GM19455 (cell line): ENCODE measurements at regions not wholly inside any gene's neighbourhood (a gene's known extent, or its start where the extent isn't known, plus 50 kb on each side); places are given as distances from the start of the nearest gene placed in this dataset.

Experiments used
- ATAC-seq: cut with Tn5 transposase; IDR thresholded peaks from one replicate; pipeline ENCODE4 v1.9.1; 2021; ENCODE audit not compliant: unreplicated experiment

DNA sequence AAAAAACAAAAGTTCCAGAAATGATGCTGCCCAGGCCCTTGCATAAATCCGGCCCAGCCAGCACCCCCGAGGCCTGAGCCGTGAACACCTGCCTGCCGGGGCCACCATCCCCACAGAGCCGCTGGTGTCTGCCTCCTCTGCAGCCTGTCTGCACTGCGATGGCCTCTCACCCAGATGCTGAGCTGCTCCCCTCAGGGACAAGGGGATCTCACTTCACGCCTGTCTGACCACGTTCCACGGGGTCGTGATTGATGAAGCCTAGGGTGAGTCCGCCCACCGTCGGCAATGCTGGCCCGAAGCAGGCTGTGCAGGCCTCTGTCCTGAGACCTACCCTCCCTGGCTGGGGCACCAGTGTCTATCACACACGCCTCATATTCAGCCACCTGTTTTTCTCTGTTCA lies 444.2 kb downstream of the EIPR1 start:
- no peak for ATAC-seq

DNA sequence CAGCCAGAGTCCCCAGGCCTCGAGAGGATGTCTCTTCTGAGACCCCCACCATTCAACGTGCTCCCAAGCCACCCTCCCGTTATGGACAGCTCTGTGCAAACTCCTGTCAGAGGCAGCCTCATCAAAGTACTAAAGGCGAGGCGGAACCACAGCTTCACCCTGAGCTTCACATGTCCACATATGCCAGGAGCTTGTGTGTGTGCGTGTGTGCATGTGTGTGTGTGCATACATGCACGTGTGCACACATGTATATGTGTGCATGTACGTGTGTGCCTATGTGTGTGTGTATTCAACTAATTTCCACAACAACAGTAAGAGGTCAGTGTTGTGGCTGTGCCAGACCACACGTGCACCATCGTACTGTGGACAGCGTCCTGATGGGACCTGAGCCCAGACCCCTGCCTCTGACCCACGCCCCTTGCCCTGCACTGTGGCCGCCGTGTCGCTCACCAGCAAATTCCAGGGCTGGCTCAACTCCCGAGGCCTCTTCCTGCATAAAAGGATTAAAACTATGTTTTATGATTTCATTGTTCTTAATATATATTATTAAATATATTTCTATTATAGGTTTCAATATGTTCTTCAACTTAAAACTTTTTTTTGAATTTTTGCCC lies 444.8 kb downstream of the EIPR1 start:
- no peak for ATAC-seq

DNA sequence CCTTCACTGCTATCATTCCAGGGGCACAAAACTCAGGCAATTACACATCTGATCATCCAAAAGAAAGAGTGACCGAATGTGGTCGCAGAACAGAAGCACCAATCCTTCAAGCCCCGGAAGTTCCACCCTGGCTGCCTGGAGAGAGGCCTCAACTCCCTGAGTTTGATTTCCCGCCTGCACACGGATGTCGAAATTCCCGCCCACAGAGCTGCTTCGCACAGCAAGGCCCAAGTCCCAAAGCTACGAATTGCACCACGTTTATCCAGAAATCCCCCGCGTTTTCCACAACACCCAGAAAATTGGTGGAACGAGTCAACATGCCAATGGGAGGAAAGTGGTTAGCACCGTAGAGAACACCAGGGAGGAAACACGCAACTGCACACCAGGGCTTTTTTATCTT lies 445.4 kb downstream of the EIPR1 start:
- no peak for ATAC-seq

DNA sequence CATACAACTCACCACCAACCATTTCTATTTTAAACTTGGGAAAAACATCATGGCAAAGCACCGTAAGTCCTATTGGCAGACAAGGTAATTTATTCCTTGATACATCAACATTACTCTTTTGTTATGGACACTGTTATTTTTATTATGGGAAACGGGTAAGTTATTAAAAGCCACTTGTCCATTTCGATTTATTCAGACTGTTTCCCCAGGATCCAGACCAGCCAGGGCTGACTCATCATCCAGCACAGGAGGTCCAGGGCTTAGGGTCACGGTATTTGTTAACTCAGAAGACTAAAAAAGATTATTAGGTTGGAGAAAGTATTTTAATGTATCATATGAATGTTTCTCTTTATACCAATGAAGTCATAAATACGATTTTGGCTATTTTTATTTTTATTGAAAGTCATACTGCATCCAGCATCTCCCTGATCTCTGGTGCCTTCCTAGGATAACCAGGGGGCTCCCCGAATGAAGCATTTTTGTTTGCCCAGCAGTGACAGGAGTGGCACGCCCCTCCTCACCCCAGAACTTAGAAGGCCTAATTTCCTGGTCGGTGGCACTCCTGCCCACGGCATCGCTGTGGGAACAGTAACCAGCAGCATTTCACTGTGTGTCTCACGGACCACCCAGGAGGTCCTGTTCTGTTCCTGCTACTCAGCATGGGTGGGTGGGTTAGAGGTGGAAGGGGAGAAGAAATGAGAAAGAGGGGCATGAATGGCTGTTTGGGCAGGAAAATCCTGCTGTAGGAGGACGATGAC lies 446.1 kb downstream of the EIPR1 start:
- ATAC-seq, result no peak

DNA sequence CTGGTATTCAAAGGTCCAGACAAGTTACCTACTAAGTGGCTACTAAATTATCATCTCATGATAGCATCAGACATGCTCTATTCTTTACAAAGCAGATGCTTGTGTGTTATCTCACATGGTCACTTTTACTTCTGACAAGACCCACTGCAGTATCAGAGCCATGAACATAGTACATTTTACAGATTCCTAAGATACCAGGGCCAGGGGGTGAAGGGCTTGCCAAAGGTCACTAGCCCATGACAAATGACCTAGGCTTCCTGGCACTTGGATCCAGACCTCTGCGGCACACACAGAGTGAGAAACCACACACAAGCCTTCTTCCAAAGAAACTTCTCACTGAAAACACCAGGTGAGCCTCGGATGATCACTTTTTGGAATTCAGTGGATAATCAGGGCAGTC lies 446.8 kb downstream of the EIPR1 start:
- ATAC-seq, result no peak

DNA sequence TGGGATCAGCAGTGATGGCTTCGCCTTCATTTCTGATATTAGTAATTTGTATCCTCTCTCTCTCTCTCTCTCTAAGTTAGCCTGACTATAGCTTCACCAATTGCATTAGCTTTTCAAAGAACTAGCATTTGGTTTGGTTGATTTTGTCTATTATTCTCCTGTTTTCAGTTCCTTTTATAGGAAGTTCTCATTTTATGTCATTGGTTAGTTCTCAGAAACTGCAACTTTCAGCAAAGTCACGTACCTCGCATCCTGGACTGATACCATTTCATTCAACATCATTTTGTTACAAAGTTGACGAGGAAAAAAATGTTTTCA lies 450.8 kb downstream of the EIPR1 start:
- peak; percentile 60 for ATAC-seq

DNA sequence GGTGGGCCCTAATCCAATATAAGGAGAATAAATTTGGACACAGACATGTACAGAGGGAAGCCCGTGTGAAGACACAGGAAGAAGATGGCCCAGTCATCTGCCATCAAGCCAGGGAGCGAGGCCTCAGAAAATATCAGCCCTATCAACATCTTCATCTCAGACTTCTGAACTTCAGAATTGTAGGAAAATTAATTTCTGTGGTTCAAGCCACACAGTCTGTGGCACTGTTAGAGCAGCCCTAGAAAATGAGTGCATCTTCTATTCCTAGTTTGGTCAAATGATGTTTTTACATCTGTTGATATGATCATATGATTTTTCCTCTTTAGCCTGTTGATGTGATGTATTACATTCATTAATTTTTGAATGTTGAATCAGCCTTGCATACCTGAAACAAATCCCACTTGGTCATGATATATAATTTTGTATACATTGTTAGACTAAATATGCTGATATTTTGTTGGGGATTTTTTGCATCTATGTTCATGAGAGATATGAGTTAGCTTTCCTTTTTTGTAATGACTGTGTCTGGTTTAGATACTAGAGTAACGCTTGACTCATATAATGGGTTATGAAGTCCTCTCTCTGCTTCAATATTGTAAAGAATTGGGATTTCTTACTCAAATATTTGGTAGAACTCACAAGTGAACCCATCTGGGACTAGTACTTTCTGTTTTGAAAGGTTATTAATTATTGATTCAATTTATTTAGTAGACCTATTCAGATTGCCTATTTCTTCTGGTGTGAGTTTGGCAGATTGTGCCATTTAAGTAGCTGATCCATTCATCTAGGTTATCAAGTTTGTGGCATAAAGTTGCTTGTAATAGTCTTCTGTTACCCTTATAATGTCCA lies 451.4 kb downstream of the EIPR1 start:
- peak; percentile 77 for ATAC-seq

DNA sequence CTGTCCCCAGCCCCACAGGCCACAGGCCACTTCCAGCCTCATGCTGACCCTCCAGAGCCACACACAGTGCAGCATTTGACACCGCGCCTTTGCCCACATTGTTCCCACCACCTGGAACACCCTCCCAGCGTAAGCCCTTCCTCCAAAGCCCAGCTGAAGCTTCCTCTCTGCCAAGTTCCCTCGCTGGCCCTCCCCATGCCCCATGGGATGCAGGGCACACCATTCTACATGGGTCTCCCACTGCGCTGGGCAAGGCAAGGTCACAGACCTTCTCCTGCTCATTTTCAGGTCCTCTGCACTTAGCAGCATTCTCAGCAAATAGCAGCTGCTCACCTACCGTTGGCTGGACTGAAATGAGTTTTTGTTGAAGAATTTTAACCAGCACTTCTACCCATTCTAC lies 455.5 kb downstream of the EIPR1 start:
- ATAC-seq, result no peak

DNA sequence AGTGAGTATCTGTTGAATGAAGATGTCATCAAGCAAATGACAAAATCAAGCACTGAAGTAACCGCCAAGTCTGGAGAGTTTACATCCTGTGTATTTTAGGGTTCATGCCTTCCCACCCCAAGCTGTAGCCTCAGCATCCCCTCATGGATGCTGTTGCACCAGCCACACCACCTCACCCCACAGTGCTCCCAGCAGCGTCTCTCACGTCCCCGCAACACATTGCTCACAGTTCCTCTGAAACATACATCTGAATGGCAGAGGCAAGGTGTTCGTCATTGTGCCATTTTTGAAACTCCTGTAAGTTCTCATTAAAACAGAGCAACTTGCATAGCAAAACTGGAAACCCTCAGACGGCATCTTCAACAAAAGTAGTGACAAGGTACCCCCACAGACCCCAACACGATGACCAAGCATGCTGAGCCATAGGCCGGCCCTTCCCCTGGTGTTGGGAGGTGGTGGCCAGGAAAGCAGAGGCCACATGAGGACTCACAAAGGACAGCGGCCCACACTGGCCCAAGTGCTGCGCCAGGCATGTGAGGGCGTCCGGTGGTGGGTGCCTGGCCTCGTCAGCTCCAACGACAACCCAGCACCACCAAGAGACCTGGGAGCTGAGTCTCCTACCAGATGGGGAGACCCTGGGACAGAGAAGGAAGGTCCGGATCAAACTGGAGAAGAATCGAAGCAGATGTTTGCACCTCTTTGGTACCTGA lies 456.5 kb downstream of the EIPR1 start:
- ATAC-seq, result no peak

DNA sequence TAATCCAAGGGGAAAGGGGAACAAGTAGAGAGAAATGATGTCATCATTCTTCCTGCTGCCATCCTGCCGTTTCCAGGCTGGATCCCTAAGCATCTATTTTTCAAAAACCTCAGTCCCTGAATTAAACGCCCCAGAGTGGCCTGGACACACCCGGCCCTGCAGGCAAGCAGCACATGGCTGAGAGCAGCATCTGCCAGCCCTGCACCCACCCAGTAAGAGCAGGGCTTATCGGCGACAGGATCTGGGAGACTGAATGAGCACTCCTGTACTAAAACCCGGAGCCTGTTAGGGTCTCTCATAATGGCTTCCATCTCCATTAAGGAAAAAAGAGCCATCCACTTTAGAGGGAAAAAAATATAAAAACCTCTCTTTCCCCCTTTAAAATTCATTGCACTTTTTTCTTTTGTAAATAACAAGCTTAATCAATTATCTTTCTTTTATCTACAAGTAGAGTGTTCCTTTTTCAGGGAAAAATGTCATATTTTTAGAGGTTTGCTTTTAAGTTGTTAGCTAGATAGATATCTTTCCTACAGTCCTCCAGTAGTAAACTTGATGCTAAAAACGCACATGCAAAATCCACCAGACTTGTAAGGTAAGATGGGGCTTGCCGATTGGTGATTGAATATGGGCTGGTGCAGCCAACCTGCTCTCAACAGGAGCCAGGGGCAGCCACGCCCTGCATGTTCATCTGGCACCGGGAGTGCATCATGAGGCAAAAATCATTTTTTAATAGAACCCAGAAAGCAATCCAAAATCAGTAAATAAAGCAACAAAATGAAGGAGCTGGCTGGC lies 457.8 kb downstream of the EIPR1 start:
- ATAC-seq, result no peak

DNA sequence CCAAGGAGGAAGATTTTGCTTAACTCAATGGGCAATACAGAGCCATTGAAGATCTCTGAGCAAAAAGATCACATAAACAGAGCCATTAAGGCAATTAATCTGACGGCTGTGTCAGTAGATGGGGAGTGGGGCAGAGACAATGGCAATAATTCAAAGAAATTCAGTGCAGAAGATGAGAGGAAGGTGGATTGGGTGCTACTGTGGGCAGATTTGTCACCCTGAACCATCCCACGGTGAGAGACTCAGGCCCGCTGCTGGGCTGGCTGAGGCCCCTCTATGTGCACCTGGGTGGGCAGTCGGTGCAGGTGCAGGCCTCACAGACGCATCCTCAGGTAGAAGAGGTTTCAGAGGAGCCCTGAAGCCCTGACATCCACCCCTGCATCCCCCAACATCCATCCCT lies 458.6 kb downstream of the EIPR1 start:
- ATAC-seq, result no peak

DNA sequence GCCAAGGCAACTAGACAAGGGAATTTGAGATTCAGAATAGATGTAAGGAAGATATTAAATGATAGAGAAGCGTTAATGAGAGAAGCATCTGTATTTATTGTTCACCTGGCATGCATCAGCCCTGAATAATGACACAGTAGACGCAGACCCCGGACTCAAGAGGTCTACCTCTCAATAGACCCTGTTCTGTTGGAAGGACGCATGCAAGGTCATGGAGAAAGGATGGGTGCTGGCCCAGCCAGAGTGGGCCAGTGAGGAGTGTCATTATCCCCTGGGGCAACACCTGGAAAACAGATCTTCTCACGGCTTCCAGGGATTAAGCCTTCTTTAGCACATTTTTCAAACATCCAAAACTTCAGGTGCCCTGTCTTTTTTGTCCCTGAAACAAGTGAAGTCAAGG lies 461.0 kb downstream of the EIPR1 start:
- ATAC-seq, result no peak

DNA sequence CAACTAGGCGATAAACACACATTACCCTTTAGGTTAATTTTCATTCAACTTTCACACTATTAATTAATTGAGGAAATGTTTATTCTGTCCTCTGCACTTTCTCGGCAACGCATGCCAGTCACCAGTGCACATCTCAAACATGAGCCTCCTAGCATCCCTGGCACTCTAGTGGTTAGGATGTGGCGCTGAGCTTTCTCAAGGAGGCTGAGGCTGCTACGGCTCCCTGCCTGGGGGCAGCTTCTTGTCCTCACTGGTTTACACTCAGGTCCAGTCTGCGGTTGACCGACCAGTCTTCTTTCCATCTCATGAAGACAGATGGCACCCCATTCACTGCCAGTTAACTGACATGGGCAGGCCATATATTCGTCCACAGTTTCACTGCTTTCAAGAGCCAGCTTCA lies 463.4 kb downstream of the EIPR1 start:
- ATAC-seq, result no peak

DNA sequence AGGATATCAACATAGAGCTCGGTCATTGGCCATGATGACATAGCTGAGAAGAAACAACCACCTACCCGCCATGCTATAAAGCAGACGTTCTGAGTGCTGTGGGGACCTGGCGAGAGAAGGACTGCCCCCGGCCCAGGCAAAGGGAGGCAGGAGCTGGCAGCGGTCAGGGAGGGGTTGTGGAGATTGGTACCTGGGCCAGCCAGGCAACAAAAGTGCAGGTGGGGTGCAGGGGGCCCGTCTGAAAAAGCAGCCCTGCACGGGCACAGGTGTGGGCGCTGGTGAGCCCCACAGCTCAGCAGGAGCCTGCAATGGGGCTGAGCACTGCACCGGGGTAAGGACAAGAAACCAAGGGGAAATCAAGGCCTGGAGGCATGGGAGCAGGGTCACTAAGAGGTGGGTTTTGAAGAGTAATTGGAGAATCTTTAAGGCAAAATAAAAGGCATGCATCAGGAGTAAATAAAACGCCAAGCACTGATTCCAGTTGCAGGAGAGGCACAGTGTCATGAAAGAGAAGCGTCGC lies 464.0 kb downstream of the EIPR1 start:
- no peak for ATAC-seq

DNA sequence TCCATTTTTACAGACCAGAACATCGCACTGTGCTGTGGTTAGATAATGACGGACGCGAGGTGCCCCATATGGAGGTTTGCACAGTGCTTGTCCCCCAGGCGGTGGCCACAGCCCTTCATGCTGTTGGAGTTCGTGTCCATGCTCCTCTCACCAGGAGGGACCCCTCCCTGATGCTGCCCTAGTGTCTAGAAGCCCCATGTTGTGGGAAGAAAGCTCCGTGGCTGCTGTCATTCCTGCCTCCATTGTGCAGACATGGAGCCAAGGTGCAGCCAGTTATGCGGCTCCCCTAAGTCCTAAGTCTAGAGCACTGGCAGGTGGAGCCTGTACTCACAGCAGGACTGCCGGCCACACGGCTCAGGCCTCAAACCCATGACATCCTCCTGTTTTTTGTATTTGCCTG lies 464.9 kb downstream of the EIPR1 start:
- no peak for ATAC-seq

DNA sequence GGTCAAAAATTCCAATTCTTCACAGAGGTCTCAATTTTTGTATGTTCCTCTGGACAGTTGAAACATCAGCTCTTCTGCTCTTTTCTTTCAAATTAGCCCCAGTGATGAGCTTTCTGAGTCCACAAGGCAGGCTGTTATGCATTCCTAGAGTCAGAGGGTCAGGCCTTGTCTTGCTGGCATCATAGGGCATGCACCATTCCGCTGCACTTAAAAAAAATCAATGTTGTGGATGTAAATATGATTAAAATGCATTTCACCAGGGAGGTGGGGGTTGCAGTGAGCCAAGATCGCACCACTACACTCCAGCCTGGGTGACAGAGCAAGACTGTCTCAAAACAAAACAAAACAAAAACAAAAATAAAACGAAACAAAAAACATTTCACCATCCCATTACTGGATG lies 465.3 kb downstream of the EIPR1 start:
- no peak for ATAC-seq

DNA sequence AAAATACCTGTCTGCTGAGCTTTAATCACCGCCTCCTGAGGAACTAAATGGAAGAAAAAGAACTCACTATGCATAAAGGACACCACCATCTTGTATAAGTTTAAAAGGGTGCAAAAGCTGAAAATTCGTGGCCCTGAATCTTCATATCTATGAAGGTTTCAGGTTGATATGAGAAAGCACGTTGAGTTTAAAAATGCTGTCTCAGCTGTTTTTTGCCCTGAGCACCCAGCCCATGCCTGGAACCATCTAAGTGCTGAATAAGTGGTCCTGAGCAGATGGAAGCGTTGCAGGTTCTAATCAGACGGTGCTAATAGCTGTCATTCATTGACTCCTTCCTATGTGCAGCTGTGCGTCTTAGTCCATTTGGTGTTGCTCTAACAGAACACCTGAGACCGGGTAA lies 467.4 kb downstream of the EIPR1 start:
- no peak for ATAC-seq

DNA sequence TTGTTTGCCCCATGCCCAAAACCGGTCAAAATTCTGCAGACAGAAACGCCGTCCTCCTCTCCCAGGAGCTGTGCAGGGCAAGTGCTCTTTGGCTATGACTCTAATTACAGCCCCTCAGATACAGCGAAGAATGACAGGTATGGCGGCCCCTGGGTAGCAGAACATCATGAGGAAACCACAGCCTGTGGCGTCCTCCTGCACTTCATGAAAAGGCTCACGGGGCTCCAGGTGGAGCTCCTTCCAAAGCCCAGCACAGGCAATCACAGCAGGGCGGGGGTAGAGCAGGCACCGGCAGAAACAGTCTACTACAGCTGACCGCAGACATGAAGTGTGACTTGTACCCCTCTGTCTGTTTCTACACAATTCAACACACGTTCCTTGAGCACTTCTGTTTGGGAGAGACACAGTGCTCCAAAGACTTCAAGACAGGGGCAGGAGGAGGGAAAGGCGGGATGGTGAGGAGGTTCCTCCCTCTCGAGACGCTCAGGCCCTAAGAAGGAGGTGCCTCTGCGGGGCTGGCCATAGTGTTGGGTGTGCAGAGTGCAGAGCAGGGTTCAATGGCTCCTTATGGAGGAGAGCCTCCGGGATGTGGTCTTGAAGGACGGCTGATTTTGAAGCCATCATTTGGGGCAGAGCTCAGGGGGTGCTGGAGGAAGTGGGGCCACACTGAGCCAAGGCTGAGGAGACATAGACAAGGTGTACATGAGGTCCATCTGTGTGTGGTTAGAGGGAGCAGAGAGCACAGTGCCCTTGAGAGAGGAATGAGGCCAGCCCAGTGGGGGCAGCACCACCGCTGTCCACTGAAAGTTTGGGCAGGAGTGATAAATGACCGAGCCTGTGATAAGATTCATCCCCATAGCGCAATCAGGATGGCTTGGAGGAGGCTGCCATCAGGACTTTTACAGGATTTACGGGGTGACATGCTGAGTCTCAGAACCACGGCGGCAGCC lies 468.3 kb downstream of the EIPR1 start:
- ATAC-seq, result no peak

DNA sequence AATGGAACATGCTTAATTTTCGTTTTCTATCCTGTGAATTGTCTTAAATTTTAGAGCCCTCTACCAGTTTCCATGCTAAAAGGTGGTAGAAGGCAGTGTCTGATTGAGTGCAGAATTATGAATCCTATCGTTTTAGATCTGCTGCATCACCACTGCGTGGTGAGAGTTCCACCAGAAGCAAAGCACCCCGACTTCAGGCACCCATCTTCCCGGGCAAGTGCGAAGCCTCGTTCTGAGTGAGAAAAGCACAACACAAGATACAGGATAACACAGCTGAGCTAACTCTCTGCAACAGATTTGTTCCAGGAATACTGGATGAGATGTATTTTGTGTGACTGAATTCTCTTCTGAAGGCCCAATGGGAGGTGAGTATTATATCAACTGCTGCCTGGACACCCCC lies 471.5 kb downstream of the EIPR1 start:
- ATAC-seq, result no peak
